ENCODE measurements at regions not wholly inside any gene's neighbourhood (a gene's known extent, or its start where the extent isn't known, plus 50 kb on each side); places are given as distances from the start of the nearest gene placed in this dataset.
"Not testable (repeated sequence)": the region's sequence is repeated elsewhere in the genome, so short reads cannot be mapped to it uniquely, and the experiment has no call there.

GRCh38 chr13:44668688-44669087, 92.6 kb upstream of the TSC22D1 start:
- H3K27me3 ChIP-seq (ENCODE audit: control insufficient read depth in 3 of 3, insufficient read depth in 3 of 3, low read length in 3 of 3) = no peaks in the 10 kb centered on the region
- no peaks in the 10 kb centered on the region for H3K36me3 ChIP-seq (ENCODE audit: control insufficient read depth in 3 of 3, insufficient read depth in 3 of 3, low read length in 3 of 3)
- no peak overlapping the region for H3K27ac ChIP-seq (ENCODE audit: low read depth, low read length)
- H3K9me3 ChIP-seq (ENCODE audit: control insufficient read depth in 3 of 3, low read length in 3 of 3) = no peaks in the 10 kb centered on the region
- no peak overlapping the region for H3K9ac ChIP-seq (ENCODE audit: low read depth in 1 of 3, low read length in 3 of 3)
- H3K4me3 ChIP-seq (ENCODE audit: low read length in 3 of 3) = no peak overlapping the region
- peaks cover 3 to 5% (median 5%) of the 10 kb centered on the region in 3 donors for H3K4me1 ChIP-seq (ENCODE audit: control insufficient read depth in 3 of 3, insufficient read depth in 3 of 3, low read length in 3 of 3)

- H3K4me1 ChIP-seq (ENCODE audit: control insufficient read depth in 3 of 3, insufficient read depth in 3 of 3, low read length in 3 of 3) = peaks cover 3 to 5% (median 5%) of the 10 kb centered on the region in 3 donors
- no peak overlapping the region for H3K9ac ChIP-seq (ENCODE audit: low read depth in 1 of 3, low read length in 3 of 3)
- no peaks in the 10 kb centered on the region for H3K9me3 ChIP-seq (ENCODE audit: control insufficient read depth in 3 of 3, low read length in 3 of 3)
- H3K4me3 ChIP-seq (ENCODE audit: low read length in 3 of 3) = no peak overlapping the region
- H3K36me3 ChIP-seq (ENCODE audit: control insufficient read depth in 3 of 3, insufficient read depth in 3 of 3, low read length in 3 of 3) = no peaks in the 10 kb centered on the region
- no peak overlapping the region for H3K27ac ChIP-seq (ENCODE audit: low read depth, low read length)
- no peaks in the 10 kb centered on the region for H3K27me3 ChIP-seq (ENCODE audit: control insufficient read depth in 3 of 3, insufficient read depth in 3 of 3, low read length in 3 of 3)
Observed at GRCh38 chr13:44667943-44668342, 91.8 kb upstream of the TSC22D1 start.

- not testable (repeated sequence) for H3K27me3 ChIP-seq (ENCODE audit: control insufficient read depth in 3 of 3, insufficient read depth in 3 of 3, low read length in 3 of 3); H3K27ac ChIP-seq (ENCODE audit: low read depth, low read length); H3K4me3 ChIP-seq (ENCODE audit: low read length in 3 of 3); H3K4me1 ChIP-seq (ENCODE audit: control insufficient read depth in 3 of 3, insufficient read depth in 3 of 3, low read length in 3 of 3); H3K36me3 ChIP-seq (ENCODE audit: control insufficient read depth in 3 of 3, insufficient read depth in 3 of 3, low read length in 3 of 3); H3K9me3 ChIP-seq (ENCODE audit: control insufficient read depth in 3 of 3, low read length in 3 of 3); H3K9ac ChIP-seq (ENCODE audit: low read depth in 1 of 3, low read length in 3 of 3)
Observed at GRCh38 chr13:44666538-44666937, 90.4 kb upstream of the TSC22D1 start.

GRCh38 chr13:44664308-44664707, 88.2 kb upstream of the TSC22D1 start:
- H3K9ac ChIP-seq (ENCODE audit: low read depth in 1 of 3, low read length in 3 of 3) = no peak overlapping the region
- no peak overlapping the region for H3K4me3 ChIP-seq (ENCODE audit: low read length in 3 of 3)
- no peak overlapping the region for H3K27ac ChIP-seq (ENCODE audit: low read depth, low read length)
- H3K9me3 ChIP-seq (ENCODE audit: control insufficient read depth in 3 of 3, low read length in 3 of 3) = no peaks in the 10 kb centered on the region
- H3K4me1 ChIP-seq (ENCODE audit: control insufficient read depth in 3 of 3, insufficient read depth in 3 of 3, low read length in 3 of 3) = peaks cover 3 to 5% (median 5%) of the 10 kb centered on the region in 3 donors
- no peaks in the 10 kb centered on the region for H3K36me3 ChIP-seq (ENCODE audit: control insufficient read depth in 3 of 3, insufficient read depth in 3 of 3, low read length in 3 of 3)
- H3K27me3 ChIP-seq (ENCODE audit: control insufficient read depth in 3 of 3, insufficient read depth in 3 of 3, low read length in 3 of 3) = no peaks in the 10 kb centered on the region

- Histone ChIP-seq H3K4me1 (ENCODE audit: control insufficient read depth in 3 of 3, insufficient read depth in 3 of 3, low read length in 3 of 3) (no peaks in the 10 kb centered on the region), H3K27ac (ENCODE audit: low read depth, low read length) (no peak overlapping the region), H3K9ac (ENCODE audit: low read depth in 1 of 3, low read length in 3 of 3) (no peak overlapping the region), H3K36me3 (ENCODE audit: control insufficient read depth in 3 of 3, insufficient read depth in 3 of 3, low read length in 3 of 3) (no peaks in the 10 kb centered on the region), H3K9me3 (ENCODE audit: control insufficient read depth in 3 of 3, low read length in 3 of 3) (no peaks in the 10 kb centered on the region), H3K27me3 (ENCODE audit: control insufficient read depth in 3 of 3, insufficient read depth in 3 of 3, low read length in 3 of 3) (no peaks in the 10 kb centered on the region), H3K4me3 (ENCODE audit: low read length in 3 of 3) (no peak overlapping the region)
Observed at GRCh38 chr13:44662515-44662914, 86.4 kb upstream of the TSC22D1 start.

GRCh38 chr13:44661936-44662335, 85.8 kb upstream of the TSC22D1 start:
- Histone ChIP-seq H3K9ac (ENCODE audit: low read depth in 1 of 3, low read length in 3 of 3) (no peak overlapping the region), H3K4me3 (ENCODE audit: low read length in 3 of 3) (no peak overlapping the region), H3K4me1 (ENCODE audit: control insufficient read depth in 3 of 3, insufficient read depth in 3 of 3, low read length in 3 of 3) (no peaks in the 10 kb centered on the region), H3K27ac (ENCODE audit: low read depth, low read length) (no peak overlapping the region), H3K9me3 (ENCODE audit: control insufficient read depth in 3 of 3, low read length in 3 of 3) (no peaks in the 10 kb centered on the region), H3K27me3 (ENCODE audit: control insufficient read depth in 3 of 3, insufficient read depth in 3 of 3, low read length in 3 of 3) (no peaks in the 10 kb centered on the region), H3K36me3 (ENCODE audit: control insufficient read depth in 3 of 3, insufficient read depth in 3 of 3, low read length in 3 of 3) (no peaks in the 10 kb centered on the region)

GRCh38 chr13:44660050-44660449, 83.9 kb upstream of the TSC22D1 start:
- no peaks in the 10 kb centered on the region for H3K27me3 ChIP-seq (ENCODE audit: control insufficient read depth in 3 of 3, insufficient read depth in 3 of 3, low read length in 3 of 3)
- H3K9me3 ChIP-seq (ENCODE audit: control insufficient read depth in 3 of 3, low read length in 3 of 3) = no peaks in the 10 kb centered on the region
- H3K4me3 ChIP-seq (ENCODE audit: low read length in 3 of 3) = no peak overlapping the region
- no peak overlapping the region for H3K9ac ChIP-seq (ENCODE audit: low read depth in 1 of 3, low read length in 3 of 3)
- H3K4me1 ChIP-seq (ENCODE audit: control insufficient read depth in 3 of 3, insufficient read depth in 3 of 3, low read length in 3 of 3) = no peaks in the 10 kb centered on the region
- no peaks in the 10 kb centered on the region for H3K36me3 ChIP-seq (ENCODE audit: control insufficient read depth in 3 of 3, insufficient read depth in 3 of 3, low read length in 3 of 3)
- H3K27ac ChIP-seq (ENCODE audit: low read depth, low read length) = no peak overlapping the region

GRCh38 chr13:44652962-44653660, 77.0 kb upstream of the TSC22D1 start:
- H3K36me3 ChIP-seq (ENCODE audit: control insufficient read depth in 3 of 3, insufficient read depth in 3 of 3, low read length in 3 of 3) = no peaks in the 10 kb centered on the region

GRCh38 chr13:44652168-44652567, 76.0 kb upstream of the TSC22D1 start:
- Histone ChIP-seq H3K27me3 (ENCODE audit: control insufficient read depth in 3 of 3, insufficient read depth in 3 of 3, low read length in 3 of 3) (no peaks in the 10 kb centered on the region), H3K9me3 (ENCODE audit: control insufficient read depth in 3 of 3, low read length in 3 of 3) (no peaks in the 10 kb centered on the region), H3K9ac (ENCODE audit: low read depth in 1 of 3, low read length in 3 of 3) (no peak overlapping the region), H3K4me1 (ENCODE audit: control insufficient read depth in 3 of 3, insufficient read depth in 3 of 3, low read length in 3 of 3) (no peaks in the 10 kb centered on the region), H3K27ac (ENCODE audit: low read depth, low read length) (no peak overlapping the region), H3K36me3 (ENCODE audit: control insufficient read depth in 3 of 3, insufficient read depth in 3 of 3, low read length in 3 of 3) (no peaks in the 10 kb centered on the region), H3K4me3 (ENCODE audit: low read length in 3 of 3) (no peak overlapping the region)

More at GRCh38 chr13:44652962-44653660, 77.0 kb upstream of the TSC22D1 start:
- H3K9me3 ChIP-seq (ENCODE audit: control insufficient read depth in 3 of 3, low read length in 3 of 3) = no peaks in the 10 kb centered on the region
- no peak overlapping the region for H3K27ac ChIP-seq (ENCODE audit: low read depth, low read length)
- no peak overlapping the region for H3K4me3 ChIP-seq (ENCODE audit: low read length in 3 of 3)
- H3K4me1 ChIP-seq (ENCODE audit: control insufficient read depth in 3 of 3, insufficient read depth in 3 of 3, low read length in 3 of 3) = no peaks in the 10 kb centered on the region
- no peaks in the 10 kb centered on the region for H3K27me3 ChIP-seq (ENCODE audit: control insufficient read depth in 3 of 3, insufficient read depth in 3 of 3, low read length in 3 of 3)
- H3K9ac ChIP-seq (ENCODE audit: low read depth in 1 of 3, low read length in 3 of 3) = no peak overlapping the region

- Histone ChIP-seq H3K36me3 (ENCODE audit: control insufficient read depth in 3 of 3, insufficient read depth in 3 of 3, low read length in 3 of 3) (no peaks in the 10 kb centered on the region), H3K9ac (ENCODE audit: low read depth in 1 of 3, low read length in 3 of 3) (no peak overlapping the region), H3K4me1 (ENCODE audit: control insufficient read depth in 3 of 3, insufficient read depth in 3 of 3, low read length in 3 of 3) (no peaks in the 10 kb centered on the region), H3K4me3 (ENCODE audit: low read length in 3 of 3) (no peak overlapping the region), H3K9me3 (ENCODE audit: control insufficient read depth in 3 of 3, low read length in 3 of 3) (no peaks in the 10 kb centered on the region), H3K27ac (ENCODE audit: low read depth, low read length) (no peak overlapping the region), H3K27me3 (ENCODE audit: control insufficient read depth in 3 of 3, insufficient read depth in 3 of 3, low read length in 3 of 3) (no peaks in the 10 kb centered on the region)
Observed at GRCh38 chr13:44651724-44652123, 75.6 kb upstream of the TSC22D1 start.

Measured in skeletal muscle tissue (tissue), 3 donors.